Epithelial cell of proximal tubule (primary cell): ENCODE measurements at regions not wholly inside any gene's neighbourhood (a gene's known extent, or its start where the extent isn't known, plus 50 kb on each side); places are given as distances from the start of the nearest gene placed in this dataset.

Experiments
- DNase-seq: peaks from one replicate; pipeline ENCODE4 v3.0.0-alpha.2; 2011; ENCODE audit warnings: low read depth
- H3K4me3 ChIP-seq: 2 replicates; pipeline ENCODE4 v1.5.1; 2011; ENCODE audit warnings: low read depth, mild to moderate bottlenecking, low read length
- TF ChIP-seq, protein P1 (sequence below): conservative IDR thresholded peaks from 2 replicates; pipeline ENCODE4 v1.5.1; 2012; ENCODE audit warnings: low read depth, mild to moderate bottlenecking, low read length

DNA sequence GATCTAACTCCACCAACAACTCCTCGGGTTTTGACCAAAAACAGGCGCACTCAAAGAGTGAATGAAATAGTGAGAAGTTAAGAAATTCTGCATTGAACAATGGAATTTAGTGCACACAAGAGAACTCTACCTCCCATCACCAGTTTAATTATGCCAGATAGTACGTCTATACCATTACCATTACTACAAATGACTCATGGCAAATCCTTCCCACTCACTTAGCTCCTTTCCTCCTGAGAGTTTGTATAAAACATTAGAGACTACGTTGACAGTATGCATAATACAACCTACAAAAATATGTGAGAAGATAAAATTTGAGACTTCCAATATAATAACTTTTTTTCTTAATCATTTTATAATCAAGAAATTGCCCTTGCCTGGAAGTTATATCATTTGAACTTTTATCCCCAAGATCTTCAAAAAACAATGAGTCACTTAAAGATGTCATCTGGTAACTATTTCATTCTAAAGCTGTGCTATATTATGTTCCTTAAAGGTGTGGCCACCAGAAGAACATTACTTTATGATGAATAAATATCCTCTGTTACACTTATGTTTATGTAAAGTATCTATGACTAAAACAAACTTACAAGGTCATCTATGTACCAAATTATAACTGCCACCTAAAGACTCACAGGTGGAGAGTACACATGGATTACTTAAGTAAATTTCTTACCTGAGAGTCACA lies 297.9 kb upstream of the PTGER4 start:
- DNase-seq: no peak
- H3K4me3 ChIP-seq: no peak overlapping the region
- TF ChIP-seq, protein P1, sequence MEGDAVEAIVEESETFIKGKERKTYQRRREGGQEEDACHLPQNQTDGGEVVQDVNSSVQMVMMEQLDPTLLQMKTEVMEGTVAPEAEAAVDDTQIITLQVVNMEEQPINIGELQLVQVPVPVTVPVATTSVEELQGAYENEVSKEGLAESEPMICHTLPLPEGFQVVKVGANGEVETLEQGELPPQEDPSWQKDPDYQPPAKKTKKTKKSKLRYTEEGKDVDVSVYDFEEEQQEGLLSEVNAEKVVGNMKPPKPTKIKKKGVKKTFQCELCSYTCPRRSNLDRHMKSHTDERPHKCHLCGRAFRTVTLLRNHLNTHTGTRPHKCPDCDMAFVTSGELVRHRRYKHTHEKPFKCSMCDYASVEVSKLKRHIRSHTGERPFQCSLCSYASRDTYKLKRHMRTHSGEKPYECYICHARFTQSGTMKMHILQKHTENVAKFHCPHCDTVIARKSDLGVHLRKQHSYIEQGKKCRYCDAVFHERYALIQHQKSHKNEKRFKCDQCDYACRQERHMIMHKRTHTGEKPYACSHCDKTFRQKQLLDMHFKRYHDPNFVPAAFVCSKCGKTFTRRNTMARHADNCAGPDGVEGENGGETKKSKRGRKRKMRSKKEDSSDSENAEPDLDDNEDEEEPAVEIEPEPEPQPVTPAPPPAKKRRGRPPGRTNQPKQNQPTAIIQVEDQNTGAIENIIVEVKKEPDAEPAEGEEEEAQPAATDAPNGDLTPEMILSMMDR: no peak

GRCh38 chr5:40381016-40381415 lies 298.7 kb upstream of the PTGER4 start:
- TF ChIP-seq, protein P1: no peak
- no peak for DNase-seq

DNA sequence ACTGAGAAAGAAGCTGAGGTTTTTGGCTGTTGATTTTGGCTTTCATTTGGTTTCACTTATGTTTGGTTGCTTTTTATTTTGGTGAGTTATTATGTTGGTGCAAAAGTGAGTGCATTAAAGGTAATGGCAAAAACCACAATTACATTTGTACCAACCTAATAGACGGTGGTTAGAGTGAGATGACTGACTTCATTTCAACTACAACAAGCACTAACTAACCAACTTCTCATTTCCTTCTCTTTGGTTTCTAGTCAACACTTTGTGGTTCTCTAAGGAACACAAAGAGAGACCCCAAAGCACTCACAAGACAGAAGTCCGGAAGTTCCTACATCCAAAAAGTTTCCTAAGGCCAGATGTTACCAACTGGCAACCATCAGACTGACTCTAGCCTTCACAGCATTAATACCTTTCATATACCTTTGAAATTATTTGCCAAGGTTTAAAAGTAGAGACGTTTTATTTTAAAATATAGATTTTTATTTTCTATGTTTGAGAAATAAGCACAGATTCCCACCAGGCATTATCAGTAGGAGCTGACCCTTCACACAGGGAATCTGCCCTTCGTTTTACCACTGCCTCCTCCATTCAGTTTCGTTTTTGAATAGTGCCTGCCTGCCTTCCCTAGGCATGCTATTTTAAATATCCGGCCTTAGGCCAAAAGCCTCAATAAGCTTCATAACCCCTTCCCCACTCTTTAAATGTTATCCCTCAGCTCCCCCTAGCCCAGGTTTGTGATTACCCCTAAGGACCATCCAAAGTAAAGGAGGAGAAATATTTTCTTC lies 301.1 kb upstream of the PTGER4 start:
- H3K4me3 ChIP-seq: no peak overlapping the region
- DNase-seq: no peak
- TF ChIP-seq, protein P1: no peak

More at GRCh38 chr5:40381016-40381415, 298.7 kb upstream of the PTGER4 start:
- H3K4me3 ChIP-seq: no peak overlapping the region

DNA sequence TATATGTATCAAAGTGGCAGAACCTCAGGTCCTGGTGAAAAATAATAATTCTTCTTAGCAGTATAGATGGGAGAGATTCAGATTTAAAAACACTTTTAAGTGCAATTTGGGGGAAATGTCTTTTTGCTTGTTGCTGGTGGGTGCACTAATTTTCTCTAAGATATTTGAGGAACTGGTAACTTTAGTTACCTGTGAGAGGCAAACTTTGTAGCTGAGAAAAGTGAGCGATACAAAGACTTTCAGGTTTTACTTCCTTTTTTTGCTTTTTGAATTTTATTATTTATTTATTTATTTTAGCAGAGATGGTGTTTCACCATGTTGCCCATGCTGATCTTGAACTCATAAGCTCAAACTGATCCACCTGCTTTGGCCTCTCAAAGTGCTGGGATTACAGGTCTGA lies 303.1 kb upstream of the PTGER4 start:
- TF ChIP-seq, protein P1: no peak
- no peak for DNase-seq
- no peak overlapping the region for H3K4me3 ChIP-seq

GRCh38 chr5:40374853-40375252 lies 304.9 kb upstream of the PTGER4 start:
- DNase-seq: no peak
- no peak overlapping the region for H3K4me3 ChIP-seq
- TF ChIP-seq, protein P1: no peak

DNA sequence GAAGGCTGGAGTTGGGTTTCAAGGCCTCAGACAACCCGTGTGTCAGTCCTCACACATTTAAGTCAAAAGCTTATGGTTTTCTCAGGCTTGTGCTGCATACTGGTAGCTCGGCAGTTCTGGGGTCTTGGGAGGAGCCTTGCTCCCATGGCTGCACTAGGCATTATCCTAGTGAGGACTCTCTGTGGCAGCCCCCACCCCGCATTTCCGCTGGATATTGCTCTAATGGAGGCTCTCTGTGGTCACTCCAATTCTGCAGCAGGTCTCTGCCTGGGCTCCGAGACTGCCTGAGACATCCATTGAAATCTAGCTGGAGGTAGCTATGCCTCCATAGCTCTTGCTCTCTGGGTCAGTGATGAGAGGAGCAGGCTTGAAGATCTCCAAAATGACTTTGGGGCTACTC lies 311.5 kb upstream of the PTGER4 start:
- TF ChIP-seq, protein P1: no peak
- DNase-seq: no peak
- H3K4me3 ChIP-seq: no peak overlapping the region
